ACC112 (cell line): ENCODE measurements at regions not wholly inside any gene's neighbourhood (a gene's known extent, or its start where the extent isn't known, plus 50 kb on each side); places are given as distances from the start of the nearest gene placed in this dataset.
"Not testable (repeated sequence)": the region's sequence is repeated elsewhere in the genome, so short reads cannot be mapped to it uniquely, and the experiment has no call there.

Experiments used
- H2AFZ ChIP-seq: fragments of 200-600 bp; sonication (generic); one replicate; pipeline ENCODE4 v1.6.0; 2017; ENCODE audit warnings: antibody characterized with exemption, low read length; ENCODE audit not compliant: unreplicated experiment
- H3K27ac ChIP-seq: fragments of 200-600 bp; sonication (generic); 2 replicates; pipeline ENCODE4 v1.5.1; 2014; ENCODE audit warnings: low read depth, mild to moderate bottlenecking, antibody characterized with exemption, low read length, moderate library complexity
- H3K27me3 ChIP-seq: fragments of 200-600 bp; sonication (generic); 2 replicates; pipeline ENCODE4 v1.6.1; 2014; ENCODE audit warnings: mild to moderate bottlenecking, antibody characterized with exemption, low read length, moderate library complexity, mixed read lengths; ENCODE audit not compliant: insufficient read depth
- H3K36me3 ChIP-seq: fragments of 200-600 bp; sonication (generic); 2 replicates; pipeline ENCODE4 v1.6.1; 2016; ENCODE audit warnings: mild to moderate bottlenecking, antibody characterized with exemption, low read length, moderate library complexity, mixed read lengths; ENCODE audit not compliant: insufficient read depth
- H3K4me1 ChIP-seq: fragments of 200-600 bp; sonication (generic); one replicate; pipeline ENCODE4 v1.6.1; 2016; ENCODE audit warnings: low read length, mixed read lengths; ENCODE audit not compliant: insufficient read depth, unreplicated experiment, control insufficient read depth
- H3K4me3 ChIP-seq: fragments of 200-600 bp; sonication (generic); 2 replicates; pipeline ENCODE4 v1.5.1; 2014; ENCODE audit warnings: mild to moderate bottlenecking, low read depth, low read length
- H3K79me2 ChIP-seq: fragments of 200-600 bp; sonication (generic); one replicate; pipeline ENCODE4 v1.6.0; 2016; ENCODE audit warnings: low read length; ENCODE audit not compliant: control insufficient read depth, unreplicated experiment, insufficient read depth

DNA sequence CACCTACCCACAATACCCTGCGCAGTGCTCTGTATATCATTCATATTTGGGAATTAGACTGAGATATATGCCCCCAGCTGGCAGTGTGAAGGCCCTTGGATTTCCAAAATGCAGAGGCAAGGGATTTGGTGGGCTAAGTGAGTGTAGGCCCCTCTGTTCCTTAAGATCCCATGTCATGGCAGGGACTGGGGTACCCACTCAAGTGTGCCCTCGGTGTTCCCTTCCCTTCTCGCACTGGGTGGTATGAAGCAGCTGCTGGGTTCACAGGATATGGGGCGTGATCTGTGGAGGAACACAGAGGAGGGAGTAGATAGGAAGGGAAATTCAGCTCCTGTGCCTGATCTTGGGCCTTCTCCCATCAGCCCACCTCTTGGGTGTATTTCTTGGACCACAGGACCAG, 63.1 kb upstream of the VASH1 start:
- Histone ChIP-seq H3K27me3 (peaks cover 60% of the 10 kb centered on the region), H3K79me2 (no peaks in the 10 kb centered on the region), H3K4me3 (no peak overlapping the region), H2AFZ (no peak overlapping the region), H3K27ac (no peak overlapping the region), H3K36me3 (no peaks in the 10 kb centered on the region), H3K4me1 (no peaks in the 10 kb centered on the region)

DNA sequence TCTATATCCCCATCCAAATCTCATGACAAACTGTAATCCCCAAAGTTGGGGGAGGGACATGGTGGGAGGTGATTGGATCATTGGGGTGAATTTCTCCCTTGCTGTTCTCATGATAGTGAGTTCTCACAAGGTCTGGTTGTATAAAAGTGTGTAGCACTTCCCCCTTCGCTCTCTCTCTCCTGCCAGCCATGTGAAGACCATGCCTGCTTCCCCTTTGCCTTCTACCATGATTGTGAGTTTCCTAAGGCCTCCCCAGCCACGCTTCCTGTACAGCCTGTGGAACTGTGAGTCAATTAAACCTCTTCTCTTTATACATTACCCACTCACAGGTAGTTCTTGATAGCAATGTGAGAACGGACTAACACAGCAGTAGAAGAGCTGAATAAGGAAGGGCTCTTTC, 62.6 kb upstream of the VASH1 start:
- H3K27ac ChIP-seq, result no peak overlapping the region
- H3K36me3 ChIP-seq, result no peaks in the 10 kb centered on the region
- H3K27me3 ChIP-seq, result peaks cover 60% of the 10 kb centered on the region
- H3K4me3 ChIP-seq, result no peak overlapping the region
- H2AFZ ChIP-seq, result no peak overlapping the region
- H3K4me1 ChIP-seq, result no peaks in the 10 kb centered on the region
- H3K79me2 ChIP-seq, result no peaks in the 10 kb centered on the region

DNA sequence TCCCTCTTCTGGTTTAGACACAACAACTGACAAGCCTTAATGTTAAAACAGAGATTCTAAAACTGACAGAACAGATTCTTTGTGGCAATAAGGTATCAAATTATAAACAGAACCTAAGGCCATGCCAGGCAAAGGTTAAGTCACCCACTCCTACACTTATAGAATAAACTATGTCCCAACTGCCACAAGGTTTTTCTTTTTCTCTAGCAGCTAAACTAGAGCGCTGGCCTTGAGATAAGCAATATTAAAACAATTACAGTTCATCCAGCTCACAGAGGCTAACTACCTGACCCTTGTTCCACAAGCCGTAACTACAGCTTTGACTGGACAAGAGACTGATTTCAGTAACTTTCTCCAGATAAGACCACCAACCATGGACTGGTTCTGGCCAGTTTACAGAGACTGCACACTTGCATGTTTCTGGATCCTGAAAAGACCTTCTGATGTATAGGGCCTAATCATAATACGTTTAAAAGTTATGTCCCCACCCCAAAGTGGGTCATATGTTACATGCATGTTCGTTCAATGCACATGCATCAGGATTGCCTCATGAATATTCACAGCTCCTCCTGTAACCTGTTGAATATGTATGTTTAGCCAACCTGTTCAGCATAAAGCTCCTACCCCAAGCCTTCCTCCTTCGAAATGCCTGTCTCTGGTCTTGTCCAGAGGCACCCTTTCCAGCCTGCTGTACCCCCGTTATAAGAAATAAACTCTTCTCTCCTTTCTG, 61.9 kb upstream of the VASH1 start:
- Histone ChIP-seq H2AFZ (no peak overlapping the region), H3K4me1 (no peaks in the 10 kb centered on the region), H3K27ac (no peak overlapping the region), H3K36me3 (no peaks in the 10 kb centered on the region), H3K79me2 (no peaks in the 10 kb centered on the region), H3K4me3 (no peak overlapping the region), H3K27me3 (peaks cover 60% of the 10 kb centered on the region)

DNA sequence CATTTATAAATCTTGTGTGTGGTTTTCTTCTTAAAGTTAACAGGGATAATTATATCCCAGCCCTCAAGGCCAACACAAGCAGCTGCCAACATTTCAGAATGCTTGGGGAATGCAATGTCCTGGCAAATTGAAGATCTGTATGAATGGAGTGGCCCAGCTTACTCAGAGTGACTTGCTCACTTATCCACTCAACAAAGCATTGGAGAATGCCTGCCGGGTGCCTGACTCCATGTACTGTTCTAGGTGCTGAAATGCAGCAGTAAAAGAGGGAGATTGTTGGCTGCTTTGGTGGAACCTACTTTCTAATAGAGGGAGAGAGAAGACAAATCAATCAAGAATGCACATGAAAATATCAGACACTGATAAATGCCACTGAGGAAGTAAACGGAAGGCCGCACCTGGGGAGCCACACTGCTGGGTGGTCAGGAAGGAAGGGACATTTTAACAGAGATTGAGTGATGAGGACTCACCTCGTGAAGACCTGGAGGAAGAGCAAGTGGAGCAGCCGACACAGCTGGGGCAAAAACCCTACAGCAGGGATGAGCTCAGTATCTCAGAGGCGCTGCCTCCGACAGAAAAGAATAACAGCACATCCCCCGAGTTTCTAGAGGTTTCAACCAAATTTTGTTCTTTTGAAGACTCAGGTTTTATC, 61.2 kb upstream of the VASH1 start:
- Histone ChIP-seq H3K79me2 (no peaks in the 10 kb centered on the region), H3K27ac (no peak overlapping the region), H3K36me3 (no peaks in the 10 kb centered on the region), H2AFZ (no peak overlapping the region), H3K4me3 (no peak overlapping the region), H3K27me3 (peaks cover 56% of the 10 kb centered on the region), H3K4me1 (no peaks in the 10 kb centered on the region)

DNA sequence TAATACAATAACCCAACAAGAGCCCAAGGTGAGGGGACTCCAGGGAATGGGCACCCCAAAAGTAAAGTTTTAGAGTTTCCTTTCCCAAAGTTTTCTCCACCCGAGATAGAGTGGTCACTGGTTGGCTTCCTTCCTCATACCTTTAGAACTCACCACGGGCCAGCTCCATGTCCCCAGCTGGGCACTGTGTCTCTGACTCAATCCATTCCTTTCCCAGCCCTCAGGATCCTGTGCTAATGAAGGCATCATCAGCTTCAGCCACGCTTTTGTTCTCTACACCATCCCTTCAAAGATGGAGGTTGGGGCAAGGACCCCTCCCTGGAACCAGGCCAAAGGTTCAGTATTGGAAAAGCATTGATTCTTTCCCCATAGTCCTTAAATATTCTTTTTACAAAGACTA, 59.8 kb upstream of the VASH1 start:
- Histone ChIP-seq H2AFZ (no peak overlapping the region), H3K27me3 (peaks cover 48% of the 10 kb centered on the region), H3K79me2 (no peaks in the 10 kb centered on the region), H3K4me3 (no peak overlapping the region), H3K27ac (no peak overlapping the region), H3K4me1 (no peaks in the 10 kb centered on the region), H3K36me3 (no peaks in the 10 kb centered on the region)

DNA sequence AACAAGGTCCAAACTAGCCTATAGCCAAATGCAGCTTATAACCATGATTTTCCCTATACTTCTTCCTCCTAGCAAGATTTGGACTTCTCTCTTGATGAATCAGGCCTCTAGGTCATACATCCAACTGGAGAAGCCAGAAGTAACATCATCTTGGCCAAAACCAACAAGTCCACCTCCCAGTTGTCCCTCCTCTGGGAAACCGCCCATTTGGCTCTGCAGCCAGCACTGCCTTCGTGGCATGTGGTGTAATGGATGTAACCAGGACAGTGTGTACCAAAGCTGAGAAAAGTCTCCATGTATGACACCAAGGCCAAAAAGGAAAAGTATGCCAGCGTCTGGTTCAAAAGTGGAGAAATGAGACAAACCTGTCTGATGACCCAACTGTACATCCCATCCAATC, 59.3 kb upstream of the VASH1 start:
- no peaks in the 10 kb centered on the region for H3K36me3 ChIP-seq
- H3K4me1 ChIP-seq, result no peaks in the 10 kb centered on the region
- H3K27ac ChIP-seq, result no peak overlapping the region
- H3K79me2 ChIP-seq, result no peaks in the 10 kb centered on the region
- H3K4me3 ChIP-seq, result no peak overlapping the region
- H2AFZ ChIP-seq, result no peak overlapping the region
- H3K27me3 ChIP-seq, result peaks cover 43% of the 10 kb centered on the region

DNA sequence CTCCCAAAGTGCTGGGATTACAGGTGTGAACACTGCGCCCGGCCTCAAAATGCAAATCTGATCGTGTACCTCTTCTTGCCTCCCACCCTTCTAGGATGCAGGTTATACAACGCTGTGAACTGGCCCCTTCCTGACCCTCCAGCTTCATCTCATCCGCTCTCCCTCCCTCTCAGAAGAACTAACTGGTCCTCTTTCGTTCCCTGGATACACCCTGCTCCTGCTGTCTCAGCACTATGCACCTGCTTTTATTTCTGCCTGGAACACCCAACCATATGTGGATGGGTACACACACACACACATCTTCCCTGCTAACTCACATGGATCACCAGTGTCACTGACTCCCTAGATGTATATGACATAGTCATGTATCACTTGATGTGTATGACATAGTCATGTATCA, 56.1 kb upstream of the VASH1 start:
- H3K4me1 ChIP-seq, result no peaks in the 10 kb centered on the region
- peaks cover 22% of the 10 kb centered on the region for H3K27me3 ChIP-seq
- H3K79me2 ChIP-seq, result no peaks in the 10 kb centered on the region
- H3K4me3 ChIP-seq, result no peak overlapping the region
- no peak overlapping the region for H3K27ac ChIP-seq
- no peaks in the 10 kb centered on the region for H3K36me3 ChIP-seq
- no peak overlapping the region for H2AFZ ChIP-seq

DNA sequence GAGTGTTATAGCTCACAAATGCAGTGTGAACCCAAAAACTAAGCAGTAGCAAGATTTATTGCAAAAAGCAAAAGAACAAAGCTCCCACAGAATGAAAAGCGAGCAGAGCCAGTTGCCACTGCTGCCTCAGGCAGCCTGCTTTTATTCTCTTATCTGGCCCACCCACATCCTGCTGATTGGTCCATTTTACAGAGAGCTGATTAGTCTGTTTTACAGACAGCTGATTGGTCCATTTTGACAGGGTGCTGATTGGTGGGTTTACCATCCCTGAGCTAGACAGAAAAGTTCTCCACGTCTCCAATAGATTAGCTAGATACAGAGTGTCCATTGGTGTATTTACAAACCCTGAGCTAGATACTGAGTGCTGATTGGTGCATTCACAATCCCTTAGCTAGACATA, 55.1 kb upstream of the VASH1 start:
- H3K27ac ChIP-seq, H3K4me3 ChIP-seq, H3K4me1 ChIP-seq, H3K36me3 ChIP-seq, H3K79me2 ChIP-seq, H2AFZ ChIP-seq: not testable (repeated sequence)
- H3K27me3 ChIP-seq, result peaks cover 16% of the 10 kb centered on the region

DNA sequence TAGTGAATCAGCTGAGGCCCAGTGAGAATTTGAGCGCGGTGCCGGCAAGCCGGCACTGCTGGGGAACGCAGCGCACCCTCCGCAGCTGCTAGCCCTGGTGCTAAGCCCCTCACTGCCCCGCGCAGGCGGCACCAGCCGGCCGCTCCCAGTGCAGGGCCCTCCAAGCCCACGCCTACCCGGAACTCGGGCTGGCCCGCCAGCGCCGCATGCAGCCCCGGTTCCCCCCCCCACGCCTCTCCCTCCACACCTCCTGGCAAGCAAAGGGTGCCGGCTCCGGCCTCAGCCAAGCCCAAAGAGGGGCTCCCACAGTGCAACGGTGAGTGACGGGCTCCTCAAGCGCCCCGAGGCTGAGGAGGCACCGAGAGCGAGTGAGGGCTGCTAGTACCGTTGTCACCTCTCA, 54.5 kb upstream of the VASH1 start:
- H2AFZ ChIP-seq, result no peak overlapping the region

DNA sequence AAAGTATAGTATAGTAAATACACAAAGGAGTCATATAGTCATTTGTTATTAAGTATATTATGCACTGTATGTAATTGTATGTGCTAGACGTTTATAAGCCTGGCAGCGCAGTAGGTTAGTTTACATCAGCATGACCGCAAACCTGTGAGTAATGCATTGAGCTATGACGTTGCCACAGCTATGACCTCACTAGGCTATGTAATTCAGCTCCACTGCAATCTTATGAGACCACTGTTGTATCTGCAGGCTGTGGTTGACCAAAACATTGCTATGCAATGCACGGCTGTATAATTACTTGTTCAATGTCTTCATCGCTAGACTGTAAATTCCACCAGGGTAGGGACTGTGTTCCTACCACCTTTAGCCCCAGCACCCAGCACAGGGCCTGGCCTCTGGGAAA, 53.2 kb upstream of the VASH1 start:
- Histone ChIP-seq H3K79me2 (no peaks in the 10 kb centered on the region), H2AFZ (no peak overlapping the region), H3K27me3 (peaks cover 6% of the 10 kb centered on the region), H3K4me1 (no peaks in the 10 kb centered on the region), H3K27ac (no peak overlapping the region), H3K4me3 (no peak overlapping the region), H3K36me3 (no peaks in the 10 kb centered on the region)

More for the DNA sequence above, 54.5 kb upstream of the VASH1 start:
- H3K79me2 ChIP-seq, result no peaks in the 10 kb centered on the region
- no peaks in the 10 kb centered on the region for H3K36me3 ChIP-seq
- H3K4me3 ChIP-seq, result no peak overlapping the region
- peaks cover 16% of the 10 kb centered on the region for H3K27me3 ChIP-seq
- no peaks in the 10 kb centered on the region for H3K4me1 ChIP-seq
- H3K27ac ChIP-seq, result no peak overlapping the region

DNA sequence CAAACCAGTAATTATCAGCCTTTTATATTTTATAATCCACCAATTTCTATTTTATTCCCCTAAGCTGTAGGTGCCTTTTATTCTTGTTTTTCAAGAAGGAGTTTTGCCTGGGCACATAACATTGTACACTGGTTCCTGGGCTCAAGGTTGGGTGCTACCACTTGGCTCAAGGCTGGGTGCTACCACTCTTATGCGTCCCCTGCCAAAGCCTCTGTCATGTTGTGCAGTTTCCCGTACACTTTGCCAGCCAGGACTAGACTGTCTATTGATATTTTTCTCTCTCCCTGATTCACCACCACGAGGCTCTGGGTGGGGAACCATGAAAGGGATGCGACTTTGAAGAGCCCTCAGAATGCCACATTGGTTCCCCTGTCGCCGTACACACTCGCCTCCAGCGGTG, 52.5 kb upstream of the VASH1 start:
- Histone ChIP-seq H3K4me1 (no peaks in the 10 kb centered on the region), H3K36me3 (no peaks in the 10 kb centered on the region), H2AFZ (no peak overlapping the region)

More for the DNA sequence above, 52.5 kb upstream of the VASH1 start:
- Histone ChIP-seq H3K27me3 (peaks cover 13% of the 10 kb centered on the region), H3K79me2 (no peaks in the 10 kb centered on the region), H3K27ac (no peak overlapping the region), H3K4me3 (no peak overlapping the region)
